ENCODE measurements at regions not wholly inside any gene's neighbourhood (a gene's known extent, or its start where the extent isn't known, plus 50 kb on each side); places are given as distances from the start of the nearest gene placed in this dataset.

DNA sequence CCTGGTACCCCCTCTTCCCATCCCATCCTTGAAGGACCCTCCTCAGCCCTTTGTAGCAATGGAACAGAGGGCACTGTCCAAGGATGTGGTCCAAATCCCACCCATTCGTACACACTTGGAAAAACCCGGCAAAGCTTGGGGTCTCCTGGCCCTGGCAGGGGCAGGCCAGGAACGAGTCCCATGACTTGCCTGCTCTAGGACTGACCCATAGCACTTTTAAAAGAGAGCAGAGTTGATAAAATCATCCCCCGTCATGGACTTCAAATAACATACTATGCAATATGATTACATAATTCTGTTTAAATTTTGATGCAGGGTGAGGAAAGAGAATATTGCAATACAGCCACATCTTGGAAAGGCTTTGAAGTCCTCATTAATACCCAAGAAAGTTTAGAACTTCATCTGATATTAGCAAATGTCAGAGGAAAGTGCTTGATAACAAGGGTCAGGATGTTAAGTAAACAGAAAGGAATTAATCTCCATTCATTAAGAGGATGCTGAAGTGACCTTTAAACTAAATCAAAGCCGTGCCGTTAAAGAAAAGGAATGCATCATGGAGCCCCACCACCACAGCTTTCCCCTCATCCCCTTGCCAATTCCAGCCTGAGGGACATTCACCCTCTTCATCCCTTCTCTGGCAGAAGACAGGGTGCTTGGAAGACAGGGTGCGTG is 60.7 kb upstream of the NXT1 start:
- WGBS = 47% methylated on average over 7 of the region's 7 CpGs
- Histone ChIP-seq H3K27ac (ENCODE audit: low read depth in 1 of 2, low read length in 2 of 2) (no peak overlapping the region), H3K4me1 (ENCODE audit: control insufficient read depth in 4 of 4, insufficient read depth in 4 of 4, low read length in 3 of 4) (no peaks in the 10 kb centered on the region), H3K9ac (ENCODE audit: low read depth in 1 of 2, low read length in 2 of 2) (no peak overlapping the region), H3K36me3 (ENCODE audit: control insufficient read depth in 4 of 4, insufficient read depth in 3 of 4, low read depth in 1 of 4, low read length in 3 of 4) (no peaks in the 10 kb centered on the region), H3K9me3 (ENCODE audit: control insufficient read depth in 4 of 4, low read length in 3 of 4) (no peaks in the 10 kb centered on the region), H3K4me3 (ENCODE audit: low read depth in 1 of 3, low read length in 3 of 3) (no peak overlapping the region), H3K27me3 (ENCODE audit: control insufficient read depth in 4 of 4, insufficient read depth in 4 of 4, low read length in 3 of 4) (no peaks in the 10 kb centered on the region)
- no peak for DNase-seq (ENCODE audit: low spot score)
- TF ChIP-seq FOXA1 (IDR thresholded peaks at IDR 0.05) = no peak
- peak; percentile 65 for TF ChIP-seq NR2F2 (IDR thresholded peaks at IDR 0.05)
- TF ChIP-seq EGR1 (IDR thresholded peaks at IDR 0.05; ENCODE audit: low read depth in 2 of 2) = no peak

DNA sequence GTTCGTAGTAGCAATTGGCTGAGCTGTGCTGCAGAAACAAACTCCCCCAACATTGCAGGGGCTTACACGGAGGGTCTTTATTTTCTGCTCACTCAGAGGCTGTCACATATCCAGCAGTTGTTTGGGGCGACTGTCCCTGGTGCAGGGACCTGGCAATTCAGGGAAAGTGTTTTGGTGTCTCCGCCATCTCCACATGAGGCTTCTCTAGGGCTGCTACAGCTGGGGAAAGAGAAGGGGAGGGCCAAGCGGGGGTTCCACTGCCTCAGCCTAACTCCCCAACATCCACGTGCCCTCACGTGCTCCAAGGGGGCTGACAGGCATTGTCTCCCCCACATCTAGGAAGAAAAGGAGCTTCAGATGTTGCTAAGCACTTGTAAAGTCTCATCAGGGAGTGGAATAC is 61.3 kb upstream of the NXT1 start:
- Histone ChIP-seq H3K4me1 (ENCODE audit: control insufficient read depth in 4 of 4, insufficient read depth in 4 of 4, low read length in 3 of 4) (no peaks in the 10 kb centered on the region), H3K9ac (ENCODE audit: low read depth in 1 of 2, low read length in 2 of 2) (no peak overlapping the region), H3K27ac (ENCODE audit: low read depth in 1 of 2, low read length in 2 of 2) (no peak overlapping the region), H3K9me3 (ENCODE audit: control insufficient read depth in 4 of 4, low read length in 3 of 4) (no peaks in the 10 kb centered on the region), H3K36me3 (ENCODE audit: control insufficient read depth in 4 of 4, insufficient read depth in 3 of 4, low read depth in 1 of 4, low read length in 3 of 4) (no peaks in the 10 kb centered on the region), H3K27me3 (ENCODE audit: control insufficient read depth in 4 of 4, insufficient read depth in 4 of 4, low read length in 3 of 4) (no peaks in the 10 kb centered on the region), H3K4me3 (ENCODE audit: low read depth in 1 of 3, low read length in 3 of 3) (no peak overlapping the region)
- WGBS = 62% methylated on average over 7 of the region's 7 CpGs
- TF ChIP-seq, protein P1, sequence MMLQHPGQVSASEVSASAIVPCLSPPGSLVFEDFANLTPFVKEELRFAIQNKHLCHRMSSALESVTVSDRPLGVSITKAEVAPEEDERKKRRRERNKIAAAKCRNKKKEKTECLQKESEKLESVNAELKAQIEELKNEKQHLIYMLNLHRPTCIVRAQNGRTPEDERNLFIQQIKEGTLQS (IDR thresholded peaks at IDR 0.05) = no peak
- TF ChIP-seq, protein P2, sequence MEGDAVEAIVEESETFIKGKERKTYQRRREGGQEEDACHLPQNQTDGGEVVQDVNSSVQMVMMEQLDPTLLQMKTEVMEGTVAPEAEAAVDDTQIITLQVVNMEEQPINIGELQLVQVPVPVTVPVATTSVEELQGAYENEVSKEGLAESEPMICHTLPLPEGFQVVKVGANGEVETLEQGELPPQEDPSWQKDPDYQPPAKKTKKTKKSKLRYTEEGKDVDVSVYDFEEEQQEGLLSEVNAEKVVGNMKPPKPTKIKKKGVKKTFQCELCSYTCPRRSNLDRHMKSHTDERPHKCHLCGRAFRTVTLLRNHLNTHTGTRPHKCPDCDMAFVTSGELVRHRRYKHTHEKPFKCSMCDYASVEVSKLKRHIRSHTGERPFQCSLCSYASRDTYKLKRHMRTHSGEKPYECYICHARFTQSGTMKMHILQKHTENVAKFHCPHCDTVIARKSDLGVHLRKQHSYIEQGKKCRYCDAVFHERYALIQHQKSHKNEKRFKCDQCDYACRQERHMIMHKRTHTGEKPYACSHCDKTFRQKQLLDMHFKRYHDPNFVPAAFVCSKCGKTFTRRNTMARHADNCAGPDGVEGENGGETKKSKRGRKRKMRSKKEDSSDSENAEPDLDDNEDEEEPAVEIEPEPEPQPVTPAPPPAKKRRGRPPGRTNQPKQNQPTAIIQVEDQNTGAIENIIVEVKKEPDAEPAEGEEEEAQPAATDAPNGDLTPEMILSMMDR (IDR thresholded peaks at IDR 0.05; ENCODE audit: low read depth, low read length, missing input control) = no peak
- no peak for TF ChIP-seq YY1 (IDR thresholded peaks at IDR 0.05)
- TF ChIP-seq JUND (IDR thresholded peaks at IDR 0.05) = no peak
- TF ChIP-seq EGR1 (IDR thresholded peaks at IDR 0.05; ENCODE audit: low read depth in 2 of 2) = no peak
- no peak for TF ChIP-seq FOXA2 (IDR thresholded peaks at IDR 0.05)
- TF ChIP-seq FOXA1 (IDR thresholded peaks at IDR 0.05) = no peak
- TF ChIP-seq GABPA (IDR thresholded peaks at IDR 0.05 in 1 of 2, conservative IDR thresholded peaks at IDR 0.05 in 1 of 2) = no peak
- no peak for TF ChIP-seq RXRA (IDR thresholded peaks at IDR 0.05)
- TF ChIP-seq SP1 (IDR thresholded peaks at IDR 0.05) = no peak
- no peak for TF ChIP-seq HNF4G (IDR thresholded peaks at IDR 0.05)
- TF ChIP-seq HNF4A (conservative IDR thresholded peaks at IDR 0.05) = no peak
- TF ChIP-seq, protein P3, sequence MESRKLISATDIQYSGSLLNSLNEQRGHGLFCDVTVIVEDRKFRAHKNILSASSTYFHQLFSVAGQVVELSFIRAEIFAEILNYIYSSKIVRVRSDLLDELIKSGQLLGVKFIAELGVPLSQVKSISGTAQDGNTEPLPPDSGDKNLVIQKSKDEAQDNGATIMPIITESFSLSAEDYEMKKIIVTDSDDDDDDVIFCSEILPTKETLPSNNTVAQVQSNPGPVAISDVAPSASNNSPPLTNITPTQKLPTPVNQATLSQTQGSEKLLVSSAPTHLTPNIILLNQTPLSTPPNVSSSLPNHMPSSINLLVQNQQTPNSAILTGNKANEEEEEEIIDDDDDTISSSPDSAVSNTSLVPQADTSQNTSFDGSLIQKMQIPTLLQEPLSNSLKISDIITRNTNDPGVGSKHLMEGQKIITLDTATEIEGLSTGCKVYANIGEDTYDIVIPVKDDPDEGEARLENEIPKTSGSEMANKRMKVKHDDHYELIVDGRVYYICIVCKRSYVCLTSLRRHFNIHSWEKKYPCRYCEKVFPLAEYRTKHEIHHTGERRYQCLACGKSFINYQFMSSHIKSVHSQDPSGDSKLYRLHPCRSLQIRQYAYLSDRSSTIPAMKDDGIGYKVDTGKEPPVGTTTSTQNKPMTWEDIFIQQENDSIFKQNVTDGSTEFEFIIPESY (IDR thresholded peaks at IDR 0.05) = no peak
- TF ChIP-seq, protein P4, sequence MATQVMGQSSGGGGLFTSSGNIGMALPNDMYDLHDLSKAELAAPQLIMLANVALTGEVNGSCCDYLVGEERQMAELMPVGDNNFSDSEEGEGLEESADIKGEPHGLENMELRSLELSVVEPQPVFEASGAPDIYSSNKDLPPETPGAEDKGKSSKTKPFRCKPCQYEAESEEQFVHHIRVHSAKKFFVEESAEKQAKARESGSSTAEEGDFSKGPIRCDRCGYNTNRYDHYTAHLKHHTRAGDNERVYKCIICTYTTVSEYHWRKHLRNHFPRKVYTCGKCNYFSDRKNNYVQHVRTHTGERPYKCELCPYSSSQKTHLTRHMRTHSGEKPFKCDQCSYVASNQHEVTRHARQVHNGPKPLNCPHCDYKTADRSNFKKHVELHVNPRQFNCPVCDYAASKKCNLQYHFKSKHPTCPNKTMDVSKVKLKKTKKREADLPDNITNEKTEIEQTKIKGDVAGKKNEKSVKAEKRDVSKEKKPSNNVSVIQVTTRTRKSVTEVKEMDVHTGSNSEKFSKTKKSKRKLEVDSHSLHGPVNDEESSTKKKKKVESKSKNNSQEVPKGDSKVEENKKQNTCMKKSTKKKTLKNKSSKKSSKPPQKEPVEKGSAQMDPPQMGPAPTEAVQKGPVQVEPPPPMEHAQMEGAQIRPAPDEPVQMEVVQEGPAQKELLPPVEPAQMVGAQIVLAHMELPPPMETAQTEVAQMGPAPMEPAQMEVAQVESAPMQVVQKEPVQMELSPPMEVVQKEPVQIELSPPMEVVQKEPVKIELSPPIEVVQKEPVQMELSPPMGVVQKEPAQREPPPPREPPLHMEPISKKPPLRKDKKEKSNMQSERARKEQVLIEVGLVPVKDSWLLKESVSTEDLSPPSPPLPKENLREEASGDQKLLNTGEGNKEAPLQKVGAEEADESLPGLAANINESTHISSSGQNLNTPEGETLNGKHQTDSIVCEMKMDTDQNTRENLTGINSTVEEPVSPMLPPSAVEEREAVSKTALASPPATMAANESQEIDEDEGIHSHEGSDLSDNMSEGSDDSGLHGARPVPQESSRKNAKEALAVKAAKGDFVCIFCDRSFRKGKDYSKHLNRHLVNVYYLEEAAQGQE (IDR thresholded peaks at IDR 0.05) = no peak
- TF ChIP-seq, protein P5, sequence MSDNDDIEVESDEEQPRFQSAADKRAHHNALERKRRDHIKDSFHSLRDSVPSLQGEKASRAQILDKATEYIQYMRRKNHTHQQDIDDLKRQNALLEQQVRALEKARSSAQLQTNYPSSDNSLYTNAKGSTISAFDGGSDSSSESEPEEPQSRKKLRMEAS (IDR thresholded peaks at IDR 0.05) = no peak
- no peak for TF ChIP-seq RAD21 (IDR thresholded peaks at IDR 0.05)
- TF ChIP-seq NR2F2 (IDR thresholded peaks at IDR 0.05) = no peak
- no peak for TF ChIP-seq TAF1 (conservative IDR thresholded peaks at IDR 0.05)
- DNase-seq (ENCODE audit: low spot score) = no peak
